Skin of body (tissue), 1 donor: ENCODE measurements at regions not wholly inside any gene's neighbourhood (a gene's known extent, or its start where the extent isn't known, plus 50 kb on each side); places are given as distances from the start of the nearest gene placed in this dataset.
"Not testable (repeated sequence)": the region's sequence is repeated elsewhere in the genome, so short reads cannot be mapped to it uniquely, and the experiment has no call there.

ENCODE experiments used
- DNase-seq: peaks from one replicate; lab custom pipeline; 2025; lab: John Stamatoyannopoulos, UW

- peak; percentile 84 for DNase-seq
Observed at GRCh38 chr6:164085091-164086075, 670.9 kb downstream of the QKI start.

- DNase-seq, result no peak
Observed at GRCh38 chr6:164079275-164079600, 664.7 kb downstream of the QKI start.

- no peak for DNase-seq
Observed at GRCh38 chr6:164078532-164079274, 664.2 kb downstream of the QKI start.

GRCh38 chr6:164076818-164077532, 662.5 kb downstream of the QKI start:
- not testable (repeated sequence) for DNase-seq

- no peak for DNase-seq
Observed at GRCh38 chr6:164075981-164076615, 661.6 kb downstream of the QKI start.

DNA sequence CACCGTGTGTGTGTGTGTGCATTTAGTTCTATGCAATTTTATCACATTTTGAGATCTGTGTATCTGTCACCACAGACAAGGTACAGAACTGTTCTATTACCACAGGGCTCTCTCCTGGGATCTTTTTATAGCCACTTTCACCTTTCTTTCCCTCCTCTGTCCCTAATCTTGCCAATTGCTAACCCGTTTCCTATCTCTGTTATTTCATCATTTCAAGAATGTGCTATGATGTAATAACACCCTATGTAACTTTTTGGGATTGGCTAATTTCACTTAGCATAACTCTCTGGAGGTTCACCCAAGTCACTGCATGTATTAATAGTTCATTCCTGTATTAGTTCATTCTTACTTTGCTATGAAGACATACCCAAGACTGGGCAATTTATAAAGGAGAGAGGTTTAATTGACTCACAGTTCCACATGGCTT, 657.7 kb downstream of the QKI start:
- no peak for DNase-seq

- no peak for DNase-seq
Observed at GRCh38 chr6:164069350-164069990, 655.0 kb downstream of the QKI start.

- no peak for DNase-seq
Observed at GRCh38 chr6:164068527-164068926, 654.0 kb downstream of the QKI start.

DNA sequence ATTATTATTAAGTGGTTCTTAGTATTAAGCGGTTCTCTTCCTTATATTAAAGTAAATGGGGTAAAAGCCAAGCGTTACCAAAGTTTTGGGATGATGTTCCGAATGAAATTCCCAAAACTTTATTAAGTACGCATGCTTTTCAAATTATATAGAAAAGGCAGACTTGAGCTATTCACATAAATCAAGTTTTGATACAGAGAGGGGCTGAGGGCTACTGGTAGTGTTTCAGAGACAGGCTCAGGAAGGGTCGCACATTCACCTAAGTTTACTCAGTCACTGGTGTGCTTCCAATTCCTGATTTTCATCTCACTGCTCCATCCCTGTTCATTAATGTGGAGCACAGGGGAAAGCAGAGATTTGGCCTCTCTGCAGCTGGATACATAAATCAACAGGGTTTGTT, 652.2 kb downstream of the QKI start:
- DNase-seq, result no peak

DNA sequence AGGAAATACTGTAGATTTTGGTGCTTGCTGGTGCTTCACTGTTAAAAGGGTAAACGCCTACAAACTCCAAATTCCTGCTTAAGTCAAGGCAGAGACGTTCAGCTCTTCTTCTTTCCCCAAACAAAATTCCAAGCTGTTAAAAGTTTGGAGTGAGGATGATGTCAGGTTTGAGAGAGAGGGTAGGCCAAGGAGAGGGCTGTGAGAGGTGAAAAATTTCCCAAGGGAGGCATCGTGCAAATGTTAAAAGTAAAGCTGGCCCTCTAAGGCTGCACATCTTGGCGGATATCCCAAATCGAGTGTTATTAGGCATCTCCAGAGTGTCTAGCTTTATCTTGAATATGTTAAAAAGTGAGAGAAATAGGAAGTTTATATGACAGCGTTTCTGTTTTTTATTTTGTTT, 651.8 kb downstream of the QKI start:
- DNase-seq, result peak; percentile 32

DNA sequence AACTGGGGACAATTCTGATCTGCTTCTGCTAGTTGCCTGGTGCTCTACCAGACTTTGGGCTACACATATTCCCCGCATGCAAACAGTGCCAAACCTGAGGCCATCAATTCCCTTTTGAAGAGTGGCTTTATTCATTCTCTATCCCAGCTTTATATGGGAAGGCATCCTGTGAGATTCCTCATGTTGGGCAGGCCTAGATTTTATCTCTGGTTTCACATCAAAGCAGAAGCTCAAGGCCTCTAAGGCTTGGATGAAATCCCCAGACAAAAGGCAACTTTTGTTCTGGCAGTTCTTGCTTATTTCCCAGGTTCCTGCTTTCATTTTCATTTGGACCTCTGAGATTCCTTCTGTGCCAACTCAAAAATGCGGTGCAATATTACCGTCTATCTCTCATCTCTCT, 648.8 kb downstream of the QKI start:
- DNase-seq, result no peak

DNA sequence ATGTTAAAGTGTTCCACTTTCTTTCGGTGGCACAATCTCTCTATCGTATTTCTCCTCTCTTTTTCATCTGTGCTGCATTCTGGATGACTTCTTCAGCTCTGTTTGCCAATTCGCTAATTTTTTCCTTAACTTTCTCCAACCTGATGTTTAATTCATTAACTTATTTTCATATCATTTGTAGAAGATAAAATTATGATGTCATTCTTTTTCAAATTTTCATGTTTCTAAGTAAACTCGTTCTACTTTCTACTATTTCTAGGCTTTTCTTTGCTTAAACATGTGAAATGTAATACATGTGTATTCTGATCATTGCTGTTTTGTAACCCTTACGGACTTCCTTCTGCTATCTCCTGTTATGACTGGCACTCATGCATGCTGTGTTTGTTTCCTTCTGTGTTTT, 648.4 kb downstream of the QKI start:
- no peak for DNase-seq

DNA sequence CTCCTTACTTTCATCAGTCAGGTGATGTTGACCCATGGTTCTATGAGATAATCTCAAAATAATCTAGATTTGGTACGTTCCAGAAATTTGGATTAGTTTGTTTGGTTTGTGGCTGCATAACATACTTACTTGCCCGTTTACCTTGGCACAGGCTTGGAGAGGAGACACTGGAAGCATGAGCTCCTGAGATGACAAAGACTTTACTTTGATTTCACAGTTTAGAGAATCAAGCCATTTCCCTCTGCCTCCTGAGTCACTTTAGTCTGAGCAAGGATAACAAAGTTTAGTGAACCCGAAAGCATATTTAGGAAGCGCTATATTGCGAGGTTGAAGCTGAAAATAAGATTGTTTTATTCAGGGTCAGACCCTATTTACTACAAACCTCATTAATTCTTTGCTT, 643.4 kb downstream of the QKI start:
- DNase-seq, result no peak

GRCh38 chr6:164051427-164051826, 636.9 kb downstream of the QKI start:
- no peak for DNase-seq

DNA sequence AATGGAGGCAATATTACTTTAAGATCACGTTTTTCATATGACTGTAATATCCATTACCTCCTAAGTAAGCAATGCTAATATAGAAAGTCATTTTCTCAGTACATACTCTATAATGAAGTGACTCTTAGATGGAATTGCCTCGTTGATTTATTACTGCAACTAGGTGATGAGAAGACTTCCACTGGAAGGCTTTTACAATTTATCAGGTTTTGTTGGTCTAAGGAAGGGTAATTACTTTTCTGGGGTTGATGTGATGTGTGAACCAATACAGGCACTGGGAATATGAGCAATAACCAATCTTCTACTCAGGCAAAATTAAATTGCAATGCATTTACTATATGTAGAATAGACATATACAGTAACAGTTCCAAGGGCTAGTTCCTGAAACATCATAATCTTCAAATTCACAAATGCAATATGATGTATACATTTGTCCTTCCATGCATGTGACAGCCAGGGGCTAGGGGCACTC, 635.0 kb downstream of the QKI start:
- DNase-seq, result no peak

- no peak for DNase-seq
Observed at GRCh38 chr6:164048840-164049516, 634.5 kb downstream of the QKI start.

DNA sequence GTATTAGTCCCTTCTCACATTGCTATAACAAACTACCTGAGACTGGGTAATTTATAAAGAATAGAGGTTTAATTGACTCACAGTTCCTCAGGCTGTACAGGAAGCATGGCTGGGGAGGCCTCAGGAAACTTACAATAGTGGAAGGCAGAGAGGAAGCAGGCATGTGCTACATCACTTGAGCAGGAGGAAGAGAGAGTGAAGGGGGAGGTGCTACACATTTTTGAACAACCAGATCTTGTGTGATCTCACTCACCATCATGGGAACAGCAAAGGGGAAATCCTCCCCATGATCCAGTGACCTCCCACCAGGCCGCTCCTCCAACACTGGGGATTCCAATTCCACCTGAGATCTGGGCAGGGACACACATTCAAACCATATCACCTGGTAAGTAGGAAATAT, 630.6 kb downstream of the QKI start:
- no peak for DNase-seq

- DNase-seq, result not testable (repeated sequence)
Observed at GRCh38 chr6:164043656-164044055, 629.1 kb downstream of the QKI start.

GRCh38 chr6:164042212-164042611, 627.7 kb downstream of the QKI start:
- DNase-seq, result no peak

DNA sequence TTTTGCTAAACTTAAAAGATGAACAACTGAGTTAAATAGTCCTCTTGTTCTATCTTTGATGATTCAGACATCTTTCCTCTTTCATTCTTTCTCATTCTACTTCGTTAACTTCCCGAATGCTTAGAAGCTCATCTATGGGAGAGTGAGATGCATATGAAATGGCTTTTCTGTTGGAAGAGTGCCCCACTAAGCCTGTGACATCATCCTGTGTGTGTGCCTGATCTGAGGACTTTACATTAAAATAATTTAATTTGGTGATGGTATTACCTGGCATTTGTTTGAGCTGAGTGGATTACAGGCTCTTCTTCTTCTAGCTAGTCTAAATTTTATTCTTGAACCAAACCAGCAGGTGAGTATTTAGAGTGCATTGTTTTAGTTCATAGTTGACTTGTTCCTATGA, 626.5 kb downstream of the QKI start:
- DNase-seq, result no peak
